Urinary bladder (tissue), 3 donors: ENCODE measurements at regions not wholly inside any gene's neighbourhood (a gene's known extent, or its start where the extent isn't known, plus 50 kb on each side); places are given as distances from the start of the nearest gene placed in this dataset.

Experiments
- DNase-seq: peaks from one replicate; pipeline ENCODE4 v3.0.0-alpha.2; 2015; ENCODE audit errors: extremely low spot score
- H3K27ac ChIP-seq: one replicate; pipeline ENCODE4 v1.5.1; 2013; ENCODE audit warnings: low read depth, mild to moderate bottlenecking, moderate library complexity
- H3K36me3 ChIP-seq: one replicate; pipeline ENCODE4 v1.6.1; 2013; ENCODE audit warnings: mild to moderate bottlenecking, moderate library complexity; ENCODE audit not compliant: insufficient read depth
- H3K4me1 ChIP-seq: one replicate; pipeline ENCODE4 v1.6.1; 2013; ENCODE audit warnings: mild to moderate bottlenecking, moderate library complexity; ENCODE audit not compliant: insufficient read depth
- H3K4me3 ChIP-seq: one replicate; pipeline ENCODE4 v1.5.1; 2013; ENCODE audit warnings: low read depth, low read length
- WGBS: extraction: QIAGEN DNeasy Blood & Tissue Kit; methylation state at CpG from one replicate; pipeline ENCODE4 v1.1.7; 2013; 5-methylcytosine and 5-hydroxymethylcytosine counted together
- donor health status: healthy with polysubstance abuse.
- donor health status: healthy.

DNA sequence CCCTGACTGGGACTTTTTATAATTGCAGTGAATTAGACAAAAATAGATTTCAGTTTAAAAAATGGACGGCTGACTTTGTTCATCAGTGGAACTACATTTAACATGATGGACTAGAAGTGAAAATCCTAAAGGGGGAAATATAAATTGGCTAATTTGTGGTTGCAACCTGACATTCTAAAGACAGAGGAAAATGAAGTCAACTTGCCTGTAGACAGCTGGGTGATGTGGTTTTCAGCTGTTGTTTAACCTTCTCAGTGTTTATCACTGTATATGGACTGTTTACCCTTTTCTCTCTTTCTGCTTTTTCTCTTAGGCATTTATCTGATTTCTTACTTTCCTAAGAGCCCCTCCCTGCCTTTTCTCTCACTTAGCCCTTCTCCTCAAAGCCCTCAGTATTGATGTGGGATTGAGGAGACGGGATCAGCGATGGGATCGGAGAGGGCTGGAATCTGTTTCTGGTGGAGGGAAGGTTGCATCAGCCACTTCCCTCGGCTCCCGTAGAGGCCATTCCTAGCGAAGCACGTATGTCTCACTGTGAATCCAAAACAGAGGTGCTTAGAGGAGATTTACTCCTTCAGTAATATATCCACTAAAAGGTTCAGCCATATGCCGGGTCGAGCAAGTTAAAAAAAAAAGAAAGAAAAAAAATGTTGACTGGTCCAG, 109.0 kb upstream of the KLF6 start:
- DNase-seq: no peak
- 74% methylated on average over 10 of the region's 10 CpGs for WGBS
- Histone ChIP-seq H3K4me1 (no peaks in the 10 kb centered on the region), H3K27ac (peak overlapping the region; percentile 62), H3K4me3 (no peak overlapping the region), H3K36me3 (no peaks in the 10 kb centered on the region)

GRCh38 chr10:3892440-3893425, 107.7 kb upstream of the KLF6 start:
- DNase-seq: no peak
- no peaks in the 10 kb centered on the region for H3K4me1 ChIP-seq
- H3K27ac ChIP-seq: no peak overlapping the region
- WGBS: 82% methylated on average over 9 of the region's 9 CpGs
- H3K4me3 ChIP-seq: no peak overlapping the region
- H3K36me3 ChIP-seq: no peaks in the 10 kb centered on the region

DNA sequence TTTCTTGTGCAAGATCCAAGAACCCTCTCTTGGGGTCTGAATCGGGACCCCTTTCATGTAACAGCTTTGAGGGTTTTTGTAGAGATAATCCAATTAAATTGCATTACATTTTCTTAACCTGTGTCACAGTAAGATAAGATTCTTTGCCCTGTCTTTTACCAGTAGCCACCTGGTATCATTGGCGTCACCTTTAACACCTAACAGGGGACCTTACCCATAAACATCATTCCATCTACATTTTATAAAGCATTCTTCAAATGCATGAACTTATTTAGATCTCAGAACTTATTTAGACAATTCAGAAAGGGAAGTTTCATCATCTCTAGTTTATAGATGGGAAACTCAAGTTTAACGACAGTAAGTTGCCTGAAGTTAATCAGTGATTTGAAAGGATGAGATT, 106.4 kb upstream of the KLF6 start:
- DNase-seq: no peak
- 94% methylated on average over 3 of the region's 3 CpGs for WGBS
- H3K4me1 ChIP-seq: no peaks in the 10 kb centered on the region

GRCh38 chr10:3890602-3891352, 105.8 kb upstream of the KLF6 start:
- WGBS: 93% methylated on average over 14 of the region's 14 CpGs
- H3K27ac ChIP-seq: no peak overlapping the region

More for the DNA sequence above, 106.4 kb upstream of the KLF6 start:
- H3K4me3 ChIP-seq: no peak overlapping the region
- H3K27ac ChIP-seq: no peak overlapping the region
- H3K36me3 ChIP-seq: no peaks in the 10 kb centered on the region

DNA sequence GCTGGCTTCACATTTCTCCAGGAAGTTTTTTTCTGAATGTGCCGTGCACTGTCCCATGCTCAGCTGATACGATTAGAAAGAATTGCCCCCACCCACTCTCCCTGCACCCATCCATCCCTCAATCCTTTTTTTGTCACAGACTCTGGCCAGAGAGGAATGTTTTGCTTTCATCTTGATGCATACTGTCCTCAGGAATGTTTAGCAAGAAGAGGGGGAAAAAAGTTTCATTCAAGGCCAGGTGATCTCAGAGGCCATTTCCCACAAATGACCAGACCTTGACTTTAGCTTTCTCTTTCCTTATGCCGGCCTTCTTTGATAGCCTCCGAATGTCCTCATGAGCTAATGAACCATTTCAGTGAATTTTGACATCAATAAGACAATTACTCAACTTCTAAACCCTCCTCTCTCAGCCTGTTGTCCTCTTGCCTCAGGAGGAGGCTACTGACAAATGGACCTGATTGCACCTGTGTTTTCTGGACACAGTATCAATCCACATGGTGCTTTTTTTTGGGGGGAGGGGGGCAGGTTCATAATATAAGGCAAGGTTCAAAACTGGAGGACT, 105.0 kb upstream of the KLF6 start:
- Histone ChIP-seq H3K4me3 (no peak overlapping the region), H3K4me1 (no peaks in the 10 kb centered on the region), H3K36me3 (no peaks in the 10 kb centered on the region), H3K27ac (peak overlapping the region; percentile 16)
- WGBS: 67% methylated on average over 4 of the region's 4 CpGs
- no peak for DNase-seq

More at GRCh38 chr10:3890602-3891352, 105.8 kb upstream of the KLF6 start:
- Histone ChIP-seq H3K4me3 (no peak overlapping the region), H3K4me1 (no peaks in the 10 kb centered on the region), H3K36me3 (no peaks in the 10 kb centered on the region)
- no peak for DNase-seq

DNA sequence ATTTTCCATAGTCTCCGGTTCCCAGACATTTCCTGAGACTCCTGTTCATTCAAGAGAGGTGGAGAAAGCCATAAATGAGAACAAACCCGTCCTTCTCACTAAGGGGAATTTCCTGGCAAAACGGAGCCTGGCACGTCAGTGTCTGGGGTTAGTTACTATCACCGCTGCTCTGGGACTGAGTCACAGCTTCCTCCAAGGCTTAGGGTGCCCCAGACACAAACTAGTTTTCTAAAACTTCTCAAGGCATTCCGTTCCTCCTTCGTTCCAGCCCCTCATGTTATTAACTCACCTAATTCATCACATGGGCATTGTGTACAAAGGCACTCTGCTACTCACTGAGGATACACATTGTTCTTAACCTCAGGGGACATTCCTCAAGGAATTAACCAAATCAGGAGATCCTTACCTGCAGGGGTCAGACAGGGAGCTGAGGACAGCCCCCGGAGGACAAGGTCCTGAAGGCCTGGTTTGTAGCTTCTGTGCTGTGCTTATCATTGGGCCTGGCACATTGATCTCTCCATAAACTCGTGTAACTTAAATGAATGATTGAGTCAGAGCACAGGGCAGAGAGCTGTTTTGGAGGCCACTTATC, 103.0 kb upstream of the KLF6 start:
- H3K36me3 ChIP-seq: no peaks in the 10 kb centered on the region
- no peak overlapping the region for H3K27ac ChIP-seq
- 39% methylated on average over 9 of the region's 9 CpGs for WGBS
- no peak for DNase-seq
- H3K4me1 ChIP-seq: no peaks in the 10 kb centered on the region
- no peak overlapping the region for H3K4me3 ChIP-seq

DNA sequence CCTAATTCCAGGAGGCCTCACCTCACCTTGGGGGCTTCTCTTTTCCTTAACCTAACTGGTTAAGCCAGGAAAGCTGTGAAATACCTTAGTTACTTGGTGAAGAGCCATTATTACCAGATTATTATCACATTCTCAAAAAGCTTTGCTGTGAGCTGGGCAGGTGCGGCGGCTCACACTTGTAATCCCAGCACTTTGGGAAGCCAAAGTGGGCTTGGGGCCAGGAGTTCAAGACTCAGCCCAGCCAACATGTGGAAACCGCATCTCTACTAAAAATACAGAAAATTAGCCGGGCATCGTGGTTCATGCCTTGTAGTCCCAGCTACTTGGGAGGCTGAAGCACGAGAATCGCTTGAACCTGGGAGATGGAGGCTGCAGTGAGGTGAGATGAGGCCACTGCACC, 102.4 kb upstream of the KLF6 start:
- WGBS: 86% methylated on average over 7 of the region's 7 CpGs
- Histone ChIP-seq H3K4me1 (no peaks in the 10 kb centered on the region), H3K27ac (peak overlapping the region; percentile 33), H3K4me3 (no peak overlapping the region), H3K36me3 (no peaks in the 10 kb centered on the region)
- no peak for DNase-seq

DNA sequence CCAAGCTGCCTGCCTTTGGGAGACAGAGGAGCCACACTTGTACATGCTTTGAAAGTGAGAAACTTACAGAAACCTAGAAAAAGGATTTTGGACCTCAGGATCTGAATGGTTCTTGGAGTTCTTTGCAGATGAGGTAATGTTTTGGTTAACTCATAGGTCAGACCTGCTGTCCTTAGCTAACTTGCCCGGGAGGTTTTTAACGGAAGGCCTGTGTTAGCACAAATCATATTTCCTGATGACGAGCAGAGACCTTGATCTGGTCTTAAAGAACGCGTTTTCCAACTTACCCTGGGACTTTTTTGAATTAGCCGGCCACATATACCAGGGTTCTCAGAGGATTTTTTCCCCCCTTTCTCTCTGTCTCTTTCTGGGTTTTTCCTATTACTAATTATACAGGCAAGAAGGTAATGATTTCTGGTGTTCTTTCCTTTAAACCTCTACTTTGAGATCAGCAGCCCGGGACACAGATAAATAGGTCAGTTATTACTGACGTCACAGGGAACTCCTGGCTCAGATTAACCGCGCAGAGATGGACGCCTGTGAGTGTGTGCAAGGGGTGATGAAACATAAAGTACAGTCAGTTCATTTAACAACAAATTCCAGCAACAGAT, 101.7 kb upstream of the KLF6 start:
- WGBS: 15% methylated on average over 11 of the region's 11 CpGs
- peak overlapping the region; percentile 90 for H3K27ac ChIP-seq
- H3K36me3 ChIP-seq: no peaks in the 10 kb centered on the region
- no peaks in the 10 kb centered on the region for H3K4me1 ChIP-seq
- no peak for DNase-seq
- no peak overlapping the region for H3K4me3 ChIP-seq

DNA sequence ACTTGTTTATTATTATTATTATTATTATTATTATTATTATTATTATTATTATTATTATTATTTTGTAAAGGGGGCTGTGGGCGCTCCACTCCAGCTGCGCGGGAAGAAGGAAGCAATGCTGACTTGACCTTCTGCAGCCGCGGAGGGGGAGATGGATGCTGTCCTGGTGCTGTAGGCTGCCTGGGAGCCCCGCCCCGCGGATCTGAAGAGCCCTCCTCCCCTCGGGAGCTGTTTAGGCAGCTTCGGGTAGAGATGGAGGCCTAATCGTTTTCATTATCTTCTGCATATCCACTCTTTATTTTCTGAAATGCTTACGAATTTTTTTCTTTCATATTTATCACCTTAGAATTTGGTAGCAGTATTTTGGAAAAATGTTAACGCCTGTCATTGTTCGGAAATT, 101.2 kb upstream of the KLF6 start:
- no peak overlapping the region for H3K4me3 ChIP-seq
- no peaks in the 10 kb centered on the region for H3K4me1 ChIP-seq
- H3K27ac ChIP-seq: peak overlapping the region; percentile 90
- no peak for DNase-seq
- no peaks in the 10 kb centered on the region for H3K36me3 ChIP-seq
- WGBS: 36% methylated on average over 14 of the region's 14 CpGs

DNA sequence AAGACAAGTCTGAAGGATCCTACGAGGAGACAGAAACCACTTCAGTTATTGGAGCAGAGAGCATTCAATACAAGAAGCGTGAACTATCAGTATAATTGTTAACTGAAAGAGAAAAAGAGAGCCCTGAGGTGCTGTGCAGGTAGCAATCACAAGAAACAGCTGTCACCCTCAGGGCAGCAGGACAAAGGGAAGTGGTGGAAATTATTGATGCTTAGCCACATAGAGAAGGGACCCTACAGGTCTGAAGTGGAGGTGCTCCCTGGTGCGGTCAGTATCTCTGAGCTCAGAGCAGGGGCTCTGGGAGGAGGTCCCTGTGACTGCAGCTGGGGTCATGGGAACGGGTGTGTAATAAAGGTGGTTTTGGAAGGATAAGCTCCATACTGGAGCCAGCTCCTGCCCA, 97.8 kb upstream of the KLF6 start:
- Histone ChIP-seq H3K4me1 (no peaks in the 10 kb centered on the region), H3K36me3 (no peaks in the 10 kb centered on the region), H3K27ac (no peak overlapping the region), H3K4me3 (no peak overlapping the region)
- 97% methylated on average over 4 of the region's 4 CpGs for WGBS
- DNase-seq: no peak

- Histone ChIP-seq H3K4me3 (no peak overlapping the region), H3K36me3 (no peaks in the 10 kb centered on the region), H3K4me1 (no peaks in the 10 kb centered on the region), H3K27ac (no peak overlapping the region)
- no peak for DNase-seq
- 94% methylated on average over 3 of the region's 3 CpGs for WGBS
These were observed 96.6 kb upstream of the KLF6 start for GRCh38 chr10:3881622-3882021.

GRCh38 chr10:3879073-3879472, 94.1 kb upstream of the KLF6 start:
- WGBS: 87% methylated on average over 8 of the region's 8 CpGs
- no peak for DNase-seq
- no peak overlapping the region for H3K4me3 ChIP-seq
- H3K36me3 ChIP-seq: no peaks in the 10 kb centered on the region
- no peaks in the 10 kb centered on the region for H3K4me1 ChIP-seq
- no peak overlapping the region for H3K27ac ChIP-seq
